Neural cell (in vitro differentiated cells): ENCODE measurements at regions not wholly inside any gene's neighbourhood (a gene's known extent, or its start where the extent isn't known, plus 50 kb on each side); places are given as distances from the start of the nearest gene placed in this dataset.

Source experiments
- H2AFZ ChIP-seq: fragments of 200-600, 300-800 bp; sonication (generic), shearing (Covaris generic); 2 replicates; pipeline ENCODE4 v1.6.0; 2014; ENCODE audit warnings: low read depth, mild to moderate bottlenecking, antibody characterized with exemption, low read length, moderate library complexity
- H3F3A ChIP-seq: fragments of 200-600 bp; shearing (Covaris generic); 2 replicates; pipeline ENCODE4 v1.6.1; 2016; ENCODE audit warnings: mild to moderate bottlenecking, moderate library complexity, mixed read lengths, antibody characterized with exemption, low read length; ENCODE audit not compliant: insufficient read depth, poor library complexity, severe bottlenecking
- H3K27ac ChIP-seq: fragments of 200-600, 300-800 bp; sonication (generic), shearing (Covaris generic); 2 replicates; pipeline ENCODE4 v1.5.1; 2014; ENCODE audit warnings: mild to moderate bottlenecking, low read length, moderate library complexity
- H3K27me3 ChIP-seq: fragments of 300-800, 200-600 bp; sonication (generic), shearing (Covaris generic); 2 replicates; pipeline ENCODE4 v1.6.0; 2014; ENCODE audit warnings: mild to moderate bottlenecking, low read depth, low read length, moderate library complexity; ENCODE audit not compliant: insufficient read depth
- H3K36me3 ChIP-seq: fragments of 300-800, 200-600 bp; sonication (generic), shearing (Covaris generic); 2 replicates; pipeline ENCODE4 v1.5.1; 2014; ENCODE audit warnings: mild to moderate bottlenecking, antibody characterized with exemption, low read length, moderate library complexity; ENCODE audit not compliant: insufficient read depth
- H3K4me2 ChIP-seq: fragments of 300-800, 200-600 bp; sonication (generic), shearing (Covaris generic); 2 replicates; pipeline ENCODE4 v1.6.0; 2014; ENCODE audit warnings: mild to moderate bottlenecking, low read length
- H3K4me3 ChIP-seq: fragments of 300-800, 200-600 bp; sonication (generic), shearing (Covaris generic); 2 replicates; pipeline ENCODE4 v1.5.1; 2014; ENCODE audit warnings: mild to moderate bottlenecking, low read length, moderate library complexity
- H3K79me2 ChIP-seq: fragments of 200-600 bp; shearing (Covaris generic); replicated peaks from 2 replicates; pipeline ENCODE4 v1.6.0; 2014; ENCODE audit warnings: mild to moderate bottlenecking, low read length, moderate library complexity; ENCODE audit not compliant: insufficient read depth
- H3K9ac ChIP-seq: fragments of 300-800, 200-600 bp; sonication (generic), shearing (Covaris generic); 2 replicates; pipeline ENCODE4 v1.6.1; 2016; ENCODE audit warnings: mild to moderate bottlenecking, low read length, mixed read lengths
- H3K9me2 ChIP-seq: fragments of 200-600 bp; shearing (Covaris generic); 2 replicates; pipeline ENCODE4 v1.6.1; 2016; ENCODE audit warnings: mild to moderate bottlenecking, low read length, mixed read lengths; ENCODE audit not compliant: insufficient read depth
- H3K9me3 ChIP-seq: fragments of 200-600, 300-800 bp; sonication (generic), shearing (Covaris generic); 2 replicates; pipeline ENCODE4 v1.6.1; 2016; ENCODE audit warnings: mild to moderate bottlenecking, mixed run types, low read length, moderate library complexity, mixed read lengths
- H4K20me1 ChIP-seq: fragments of 200-600 bp; shearing (Covaris generic); 2 replicates; pipeline ENCODE4 v1.6.1; 2016; ENCODE audit warnings: mild to moderate bottlenecking, mixed run types; ENCODE audit not compliant: insufficient read depth
- CTCF ChIP-seq: fragments of 450-650 bp; IDR thresholded peaks from 2 replicates; pipeline ENCODE4 v1.5.1; 2014; ENCODE audit warnings: antibody characterized with exemption, mild to moderate bottlenecking, moderate library complexity; ENCODE audit not compliant: poor library complexity, severe bottlenecking
- EP300 ChIP-seq: fragments of 450-650 bp; conservative IDR thresholded peaks from 2 replicates; pipeline ENCODE4 v1.6.1; 2014; ENCODE audit warnings: antibody characterized with exemption, mild to moderate bottlenecking, moderate library complexity; ENCODE audit not compliant: poor library complexity, severe bottlenecking
- EZH2 ChIP-seq: fragments of 200-600, 300-800 bp; shearing (Covaris generic), sonication (generic); IDR thresholded peaks from 2 replicates; pipeline ENCODE4 v1.6.1; 2014; ENCODE audit warnings: antibody characterized with exemption, low read length, borderline replicate concordance, mild to moderate bottlenecking; ENCODE audit not compliant: insufficient read depth, poor library complexity, severe bottlenecking
- MXI1 ChIP-seq: fragments of 450-650 bp; conservative IDR thresholded peaks from 2 replicates; pipeline ENCODE4 v1.6.1; 2014; ENCODE audit warnings: antibody characterized with exemption, mild to moderate bottlenecking; ENCODE audit not compliant: poor library complexity, severe bottlenecking
- POLR2AphosphoS5 ChIP-seq: IDR thresholded peaks from 2 replicates; pipeline ENCODE4 v1.6.1; 2012
- RAD21 ChIP-seq: fragments of 450-650 bp; conservative IDR thresholded peaks from 2 replicates; pipeline ENCODE4 v1.6.1; 2014; ENCODE audit warnings: antibody characterized with exemption, mild to moderate bottlenecking, moderate library complexity
- REST ChIP-seq: IDR thresholded peaks from 2 replicates; pipeline ENCODE4 v1.6.1; 2012; ENCODE audit warnings: borderline replicate concordance
- SMC3 ChIP-seq: fragments of 450-650 bp; conservative IDR thresholded peaks from 2 replicates; pipeline ENCODE4 v1.6.1; 2014; ENCODE audit warnings: antibody characterized with exemption, mild to moderate bottlenecking, moderate library complexity; ENCODE audit not compliant: poor library complexity
- TAF1 ChIP-seq: IDR thresholded peaks from 2 replicates; pipeline ENCODE4 v1.6.1; 2012; ENCODE audit warnings: low read depth

- TF ChIP-seq POLR2AphosphoS5 (no peak), EP300 (no peak), EZH2 (no peak), TAF1 (no peak), RAD21 (no peak), SMC3 (no peak), CTCF (no peak), MXI1 (no peak), REST (no peak)
- H3K4me3 ChIP-seq = no peak overlapping the region
- no peak overlapping the region for H3K9ac ChIP-seq
- H3K79me2 ChIP-seq = no peaks in the 10 kb centered on the region
- H4K20me1 ChIP-seq = no peaks in the 10 kb centered on the region
- no peaks in the 10 kb centered on the region for H3K36me3 ChIP-seq
- no peaks in the 10 kb centered on the region for H3K9me2 ChIP-seq
- H3F3A ChIP-seq = no peaks in the 10 kb centered on the region
- H3K9me3 ChIP-seq = no peaks in the 10 kb centered on the region
- H2AFZ ChIP-seq = no peak overlapping the region
- H3K4me2 ChIP-seq = no peak overlapping the region
- H3K27ac ChIP-seq = no peak overlapping the region
- no peaks in the 10 kb centered on the region for H3K27me3 ChIP-seq
Measured at GRCh38 chr12:67792185-67792584, 143.6 kb downstream of the DYRK2 start.

- Histone ChIP-seq H3K9me3 (no peaks in the 10 kb centered on the region), H3K27ac (no peak overlapping the region), H3K4me3 (no peak overlapping the region), H4K20me1 (no peaks in the 10 kb centered on the region), H3K4me2 (no peak overlapping the region), H3K27me3 (no peaks in the 10 kb centered on the region), H3K9ac (no peak overlapping the region), H3K9me2 (no peaks in the 10 kb centered on the region), H3K79me2 (no peaks in the 10 kb centered on the region), H3K36me3 (no peaks in the 10 kb centered on the region), H2AFZ (no peak overlapping the region), H3F3A (no peaks in the 10 kb centered on the region)
- no peak for TF ChIP-seq TAF1
- no peak for TF ChIP-seq RAD21
- TF ChIP-seq CTCF = no peak
- no peak for TF ChIP-seq SMC3
- no peak for TF ChIP-seq POLR2AphosphoS5
- TF ChIP-seq MXI1 = no peak
- TF ChIP-seq EZH2 = no peak
- TF ChIP-seq REST = no peak
- TF ChIP-seq EP300 = no peak
Measured at GRCh38 chr12:67794161-67794560, 145.6 kb downstream of the DYRK2 start.
